ENCODE measurements at regions not wholly inside any gene's neighbourhood (a gene's known extent, or its start where the extent isn't known, plus 50 kb on each side); places are given as distances from the start of the nearest gene placed in this dataset.

GRCh38 chr13:109918179-109918711, 131.9 kb upstream of the IRS2 start:
- TF ChIP-seq CTCF (IDR thresholded peaks at IDR 0.05) (no peak), POLR2AphosphoS5 (IDR thresholded peaks at IDR 0.05; ENCODE audit: insufficient read depth in 1 of 2, low read depth in 1 of 2) (no peak)

Data from vagina (tissue), 2 donors.